ENCODE measurements at regions not wholly inside any gene's neighbourhood (a gene's known extent, or its start where the extent isn't known, plus 50 kb on each side); places are given as distances from the start of the nearest gene placed in this dataset.

GRCh38 chr6:1110941-1111349 is 201.0 kb upstream of the FOXQ1 start:
- TF ChIP-seq CTCF (IDR thresholded peaks at IDR 0.05; ENCODE audit: insufficient read depth, low read length), result no peak
- no peak for TF ChIP-seq REST (IDR thresholded peaks at IDR 0.05; ENCODE audit: insufficient replicate concordance, low read depth)
- no peak for TF ChIP-seq SPI1 (IDR thresholded peaks at IDR 0.05; ENCODE audit: borderline replicate concordance, low read depth)
- no peak for TF ChIP-seq GABPA (IDR thresholded peaks at IDR 0.05; ENCODE audit: low read depth)
- TF ChIP-seq POLR2AphosphoS5 (IDR thresholded peaks at IDR 0.05; ENCODE audit: low read depth), result no peak
- no peak for DNase-seq (ENCODE audit: low read depth in 1 of 2, low spot score in 1 of 2)
- Histone ChIP-seq H3K27me3 (ENCODE audit: insufficient read depth, poor library complexity, severe bottlenecking) (no peaks in the 10 kb centered on the region), H3K4me3 (replicated peaks; ENCODE audit: insufficient read depth, low read length) (no peak overlapping the region), H3K27ac (replicated peaks) (no peak overlapping the region)

GRCh38 chr6:1110164-1110563 is 201.7 kb upstream of the FOXQ1 start:
- no peak overlapping the region for H3K4me3 ChIP-seq (replicated peaks; ENCODE audit: insufficient read depth, low read length)
- no peak for DNase-seq (ENCODE audit: low read depth in 1 of 2, low spot score in 1 of 2)
- H3K27ac ChIP-seq (replicated peaks), result no peak overlapping the region
- H3K27me3 ChIP-seq (ENCODE audit: insufficient read depth, poor library complexity, severe bottlenecking), result no peaks in the 10 kb centered on the region
- TF ChIP-seq CTCF (IDR thresholded peaks at IDR 0.05; ENCODE audit: insufficient read depth, low read length), result no peak
- TF ChIP-seq SPI1 (IDR thresholded peaks at IDR 0.05; ENCODE audit: borderline replicate concordance, low read depth), result no peak
- no peak for TF ChIP-seq GABPA (IDR thresholded peaks at IDR 0.05; ENCODE audit: low read depth)
- no peak for TF ChIP-seq POLR2AphosphoS5 (IDR thresholded peaks at IDR 0.05; ENCODE audit: low read depth)
- no peak for TF ChIP-seq REST (IDR thresholded peaks at IDR 0.05; ENCODE audit: insufficient replicate concordance, low read depth)

- no peak overlapping the region for H3K27ac ChIP-seq (replicated peaks)
- TF ChIP-seq REST (IDR thresholded peaks at IDR 0.05; ENCODE audit: insufficient replicate concordance, low read depth) (no peak), SPI1 (IDR thresholded peaks at IDR 0.05; ENCODE audit: borderline replicate concordance, low read depth) (no peak), GABPA (IDR thresholded peaks at IDR 0.05; ENCODE audit: low read depth) (no peak)
- DNase-seq (ENCODE audit: low read depth in 1 of 2, low spot score in 1 of 2), result no peak
- H3K4me3 ChIP-seq (replicated peaks; ENCODE audit: insufficient read depth, low read length), result no peak overlapping the region
- no peaks in the 10 kb centered on the region for H3K27me3 ChIP-seq (ENCODE audit: insufficient read depth, poor library complexity, severe bottlenecking)
Measured at GRCh38 chr6:1109134-1109533, 202.8 kb upstream of the FOXQ1 start.

- TF ChIP-seq CTCF (IDR thresholded peaks at IDR 0.05; ENCODE audit: insufficient read depth, low read length) (no peak), GABPA (IDR thresholded peaks at IDR 0.05; ENCODE audit: low read depth) (no peak), POLR2AphosphoS5 (IDR thresholded peaks at IDR 0.05; ENCODE audit: low read depth) (no peak), SPI1 (IDR thresholded peaks at IDR 0.05; ENCODE audit: borderline replicate concordance, low read depth) (no peak), REST (IDR thresholded peaks at IDR 0.05; ENCODE audit: insufficient replicate concordance, low read depth) (no peak)
- H3K27ac ChIP-seq (replicated peaks), result no peak overlapping the region
- no peak overlapping the region for H3K4me3 ChIP-seq (replicated peaks; ENCODE audit: insufficient read depth, low read length)
- DNase-seq (ENCODE audit: low read depth in 1 of 2, low spot score in 1 of 2), result no peak
- no peaks in the 10 kb centered on the region for H3K27me3 ChIP-seq (ENCODE audit: insufficient read depth, poor library complexity, severe bottlenecking)
Measured at GRCh38 chr6:1108198-1108597, 203.7 kb upstream of the FOXQ1 start.

Data from HL-60 (cell line).